Activated naive CD4-positive, alpha-beta T cell treated with anti-CD3 and anti-CD28 coated beads for 36 hours (primary cell): ENCODE measurements at regions not wholly inside any gene's neighbourhood (a gene's known extent, or its start where the extent isn't known, plus 50 kb on each side); places are given as distances from the start of the nearest gene placed in this dataset.
"Not testable (repeated sequence)": the region's sequence is repeated elsewhere in the genome, so short reads cannot be mapped to it uniquely, and the experiment has no call there.

Source experiments
- CTCF ChIA-PET: fragments of 350-600 bp; sonication (Branson Sonifier 250); formaldehyde crosslinking; loops from one replicate; lab custom pipeline; 2021; ENCODE audit warnings: antibody characterized with exemption; lab: Charles Lee
- DNase-seq: peaks from one replicate; pipeline ENCODE4 v3.0.0-alpha.2; 2020
- H3K27ac Mint-ChIP-seq: one replicate; pipeline ENCODE4 v1.8.0; 2021; ENCODE audit warnings: mild to moderate bottlenecking, mixed read lengths
- H3K27me3 Mint-ChIP-seq: one replicate; pipeline ENCODE4 v1.8.0; 2021; ENCODE audit warnings: low read depth, mixed read lengths
- H3K36me3 Mint-ChIP-seq: one replicate; pipeline ENCODE4 v1.8.0; 2021; ENCODE audit warnings: low read depth, mixed read lengths
- H3K4me1 Mint-ChIP-seq: one replicate; pipeline ENCODE4 v1.8.0; 2021; ENCODE audit warnings: low read depth, mixed read lengths
- H3K4me3 Mint-ChIP-seq: one replicate; pipeline ENCODE4 v1.8.0; 2021; ENCODE audit warnings: mild to moderate bottlenecking, moderate library complexity, mixed read lengths
- H3K9me3 Mint-ChIP-seq: one replicate; pipeline ENCODE4 v1.8.0; 2021; ENCODE audit warnings: mixed read lengths
- intact Hi-C: fragments of 100-400 bp; cut with micrococcal nuclease; formaldehyde crosslinking; loops from one replicate; pipeline ENCODE4 v1.15.1; 2023

DNA sequence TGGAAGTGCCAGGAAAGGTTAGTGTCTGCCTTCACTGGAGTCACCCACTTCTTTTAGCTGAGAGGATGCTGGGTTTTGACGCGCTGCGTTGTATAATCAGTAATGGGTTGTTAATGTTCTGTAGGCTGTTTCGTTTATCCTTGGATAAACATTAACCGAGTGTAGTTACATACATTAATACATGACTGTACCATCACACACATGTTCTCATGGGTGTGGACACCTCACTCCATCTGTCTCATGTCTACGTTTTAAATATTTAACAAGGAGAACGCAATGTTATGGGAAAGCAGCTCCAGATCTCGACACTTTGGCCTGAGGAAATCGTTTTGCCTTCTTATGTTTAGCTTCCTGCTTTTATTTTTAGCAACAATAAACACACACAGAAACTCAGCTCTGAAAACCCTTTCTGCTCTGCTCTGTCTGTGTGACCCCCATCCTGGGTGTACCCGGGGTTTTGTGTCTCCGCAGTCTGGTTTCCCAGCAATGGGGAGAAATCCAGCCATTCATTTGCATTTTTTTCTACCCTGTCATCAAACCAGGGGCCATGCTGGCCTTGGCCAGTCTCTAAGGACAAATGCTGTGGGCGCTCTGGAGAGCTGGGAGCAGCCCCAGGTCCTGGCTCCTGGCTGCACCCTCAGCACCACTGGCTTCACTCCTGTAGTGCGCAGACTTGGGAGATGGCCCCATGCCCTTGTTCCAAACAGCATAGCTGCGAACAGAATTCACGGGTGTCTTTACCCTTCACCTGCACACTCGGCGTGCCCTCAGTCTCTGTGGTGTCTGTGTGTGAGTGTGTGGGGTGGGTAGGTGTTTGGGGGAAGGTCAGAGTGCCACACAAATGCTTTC is 110.8 kb downstream of the ERMARD start:
- H3K27ac Mint-ChIP-seq, result no peak overlapping the region
- no peak for DNase-seq
- peaks cover 23% of the 10 kb centered on the region for H3K4me1 Mint-ChIP-seq
- no peak overlapping the region for H3K4me3 Mint-ChIP-seq
- H3K27me3 Mint-ChIP-seq, result no peaks in the 10 kb centered on the region
- H3K9me3 Mint-ChIP-seq, result peaks cover 9% of the 10 kb centered on the region
- no peaks in the 10 kb centered on the region for H3K36me3 Mint-ChIP-seq
- CTCF ChIA-PET, result interaction anchor here (1.3 kb wide), 1 partner anchor 31 kb away, joined by 3 read pairs; no protein-coding TSS in a partner anchor
- intact Hi-C loops, result no loop called here

- no peaks in the 10 kb centered on the region for H3K36me3 Mint-ChIP-seq
- peaks cover 10% of the 10 kb centered on the region for H3K9me3 Mint-ChIP-seq
- no peak overlapping the region for H3K27ac Mint-ChIP-seq
- CTCF ChIA-PET, result interaction anchor here (1.3 kb wide), 1 partner anchor 30 kb away, joined by 3 read pairs; no protein-coding TSS in a partner anchor
- H3K4me1 Mint-ChIP-seq, result peaks cover 23% of the 10 kb centered on the region
- no peak for DNase-seq
- H3K4me3 Mint-ChIP-seq, result no peak overlapping the region
- no peaks in the 10 kb centered on the region for H3K27me3 Mint-ChIP-seq
- intact Hi-C loops, result no loop called here
Observed at GRCh38 chr6:169861431-169862042, 110.1 kb downstream of the ERMARD start.

DNA sequence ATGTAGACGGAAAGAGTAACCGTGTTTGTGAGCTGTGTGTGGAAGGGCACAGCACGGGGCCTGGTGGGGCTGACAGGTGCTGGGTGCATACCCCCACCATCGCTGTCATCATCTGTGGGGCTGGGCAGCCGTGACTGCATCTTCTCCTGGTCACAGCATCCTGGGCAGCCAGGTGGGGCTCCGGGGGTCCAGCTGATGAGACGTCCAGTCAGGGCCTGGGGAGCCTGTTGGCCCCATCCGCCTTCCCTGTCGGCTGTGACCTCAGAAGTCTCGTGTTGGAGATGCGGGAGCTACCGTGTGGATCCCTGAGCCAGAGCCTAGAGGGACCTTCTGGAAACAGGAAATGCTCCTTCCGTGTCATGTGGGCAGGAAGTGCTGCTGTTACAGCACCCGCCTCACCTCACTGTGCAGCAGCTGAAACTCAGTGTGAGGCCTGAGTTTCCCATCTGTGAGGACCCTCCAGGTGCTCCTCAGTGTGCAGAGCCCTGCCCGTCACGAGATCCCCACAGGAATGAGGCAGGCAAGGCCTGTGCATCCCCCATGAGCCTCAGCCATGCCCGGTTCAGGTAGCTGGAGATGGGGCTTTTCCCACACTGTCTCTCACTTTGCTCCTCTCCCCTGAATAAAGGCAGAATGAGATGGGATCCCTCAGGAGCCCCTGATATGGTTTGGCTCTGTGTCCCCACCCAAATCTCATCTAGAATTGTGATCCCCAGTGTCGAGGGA is 108.7 kb downstream of the ERMARD start:
- no peak overlapping the region for H3K4me3 Mint-ChIP-seq
- no peaks in the 10 kb centered on the region for H3K27me3 Mint-ChIP-seq
- peak; percentile 18 for DNase-seq
- H3K27ac Mint-ChIP-seq, result no peak overlapping the region
- intact Hi-C loops, result no loop called here
- CTCF ChIA-PET, result interaction anchor here (1.8 kb wide), 1 partner anchor 28 kb away, joined by 6 read pairs; no protein-coding TSS in a partner anchor
- peaks cover 10% of the 10 kb centered on the region for H3K9me3 Mint-ChIP-seq
- no peaks in the 10 kb centered on the region for H3K36me3 Mint-ChIP-seq
- peaks cover 23% of the 10 kb centered on the region for H3K4me1 Mint-ChIP-seq

DNA sequence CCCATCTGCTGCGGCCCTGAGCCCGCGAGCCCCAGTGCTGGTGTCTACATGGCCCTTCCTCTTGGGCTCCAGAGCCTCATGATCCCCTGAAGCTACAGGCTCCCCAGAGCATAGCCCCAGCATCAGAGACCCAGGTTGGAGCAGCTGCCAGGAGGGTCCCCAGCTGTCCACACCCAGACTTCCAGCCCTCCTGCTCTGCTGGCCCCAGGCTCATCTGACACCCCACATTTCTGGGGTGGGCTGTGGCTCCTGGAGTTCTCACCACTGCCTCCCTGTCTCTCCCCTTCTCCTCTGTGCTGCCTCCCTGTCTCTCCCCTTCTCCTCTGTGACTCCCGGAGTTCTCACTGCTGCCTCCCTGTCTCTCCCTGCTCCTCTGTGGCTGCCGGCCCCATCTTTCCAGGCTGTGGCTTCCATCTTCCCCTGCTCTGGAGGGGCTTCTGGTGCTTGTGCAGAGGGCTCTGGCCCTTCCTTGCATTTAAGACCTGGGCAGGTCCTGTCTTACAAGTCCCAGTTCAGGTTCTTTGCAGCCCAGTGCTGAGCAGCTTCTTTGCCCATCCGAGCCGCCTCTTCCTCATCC is 108.1 kb downstream of the ERMARD start:
- H3K27me3 Mint-ChIP-seq, result no peaks in the 10 kb centered on the region
- DNase-seq, result no peak
- intact Hi-C loops, result no loop called here
- peaks cover 10% of the 10 kb centered on the region for H3K9me3 Mint-ChIP-seq
- no peaks in the 10 kb centered on the region for H3K36me3 Mint-ChIP-seq
- H3K4me1 Mint-ChIP-seq, result peaks cover 19% of the 10 kb centered on the region
- H3K4me3 Mint-ChIP-seq, result no peak overlapping the region
- CTCF ChIA-PET, result interaction anchor here (1.8 kb wide), 1 partner anchor 28 kb away, joined by 6 read pairs; no protein-coding TSS in a partner anchor
- no peak overlapping the region for H3K27ac Mint-ChIP-seq

DNA sequence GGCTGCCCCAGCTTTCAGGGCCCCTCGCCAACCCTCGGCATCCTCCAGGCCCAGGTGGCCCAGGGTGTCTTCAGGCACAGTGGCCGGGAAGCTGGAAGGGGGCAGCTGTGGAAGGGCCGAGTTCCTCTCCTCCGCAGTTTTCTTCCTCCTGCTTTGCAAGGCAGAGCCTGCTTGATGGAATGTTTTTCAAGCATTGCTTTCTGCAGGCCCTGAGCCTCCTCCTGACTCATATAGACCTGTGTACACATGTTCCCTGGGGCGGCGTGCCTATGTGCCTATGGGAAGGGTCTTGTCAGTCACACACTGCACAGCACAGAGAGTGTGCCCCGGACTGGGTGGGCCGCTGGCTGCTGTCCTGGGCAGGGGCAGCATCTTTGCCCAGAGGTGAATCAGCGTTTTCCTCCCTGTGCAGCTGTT is 107.5 kb downstream of the ERMARD start:
- intact Hi-C loops, result no loop called here
- Mint-ChIP-seq H3K4me1 (peaks cover 19% of the 10 kb centered on the region), H3K27me3 (no peaks in the 10 kb centered on the region), H3K27ac (no peak overlapping the region), H3K4me3 (no peak overlapping the region), H3K36me3 (no peaks in the 10 kb centered on the region), H3K9me3 (peaks cover 10% of the 10 kb centered on the region)
- CTCF ChIA-PET, result interaction anchor here (1.8 kb wide), 1 partner anchor 27 kb away, joined by 6 read pairs; no protein-coding TSS in a partner anchor
- DNase-seq, result no peak

- CTCF ChIA-PET, result interaction anchor here (0.7 to 0.8 kb wide), 2 partner anchors 8 to 55 kb away, joined by 3 read pairs; no protein-coding TSS in a partner anchor
- Mint-ChIP-seq H3K27me3 (no peaks in the 10 kb centered on the region), H3K4me1 (peaks cover 19% of the 10 kb centered on the region), H3K9me3 (peaks cover 7% of the 10 kb centered on the region), H3K27ac (no peak overlapping the region), H3K4me3 (no peak overlapping the region), H3K36me3 (no peaks in the 10 kb centered on the region)
- intact Hi-C loops, result no loop called here
- DNase-seq, result no peak
Observed at GRCh38 chr6:169858293-169858934, 107.0 kb downstream of the ERMARD start.

DNA sequence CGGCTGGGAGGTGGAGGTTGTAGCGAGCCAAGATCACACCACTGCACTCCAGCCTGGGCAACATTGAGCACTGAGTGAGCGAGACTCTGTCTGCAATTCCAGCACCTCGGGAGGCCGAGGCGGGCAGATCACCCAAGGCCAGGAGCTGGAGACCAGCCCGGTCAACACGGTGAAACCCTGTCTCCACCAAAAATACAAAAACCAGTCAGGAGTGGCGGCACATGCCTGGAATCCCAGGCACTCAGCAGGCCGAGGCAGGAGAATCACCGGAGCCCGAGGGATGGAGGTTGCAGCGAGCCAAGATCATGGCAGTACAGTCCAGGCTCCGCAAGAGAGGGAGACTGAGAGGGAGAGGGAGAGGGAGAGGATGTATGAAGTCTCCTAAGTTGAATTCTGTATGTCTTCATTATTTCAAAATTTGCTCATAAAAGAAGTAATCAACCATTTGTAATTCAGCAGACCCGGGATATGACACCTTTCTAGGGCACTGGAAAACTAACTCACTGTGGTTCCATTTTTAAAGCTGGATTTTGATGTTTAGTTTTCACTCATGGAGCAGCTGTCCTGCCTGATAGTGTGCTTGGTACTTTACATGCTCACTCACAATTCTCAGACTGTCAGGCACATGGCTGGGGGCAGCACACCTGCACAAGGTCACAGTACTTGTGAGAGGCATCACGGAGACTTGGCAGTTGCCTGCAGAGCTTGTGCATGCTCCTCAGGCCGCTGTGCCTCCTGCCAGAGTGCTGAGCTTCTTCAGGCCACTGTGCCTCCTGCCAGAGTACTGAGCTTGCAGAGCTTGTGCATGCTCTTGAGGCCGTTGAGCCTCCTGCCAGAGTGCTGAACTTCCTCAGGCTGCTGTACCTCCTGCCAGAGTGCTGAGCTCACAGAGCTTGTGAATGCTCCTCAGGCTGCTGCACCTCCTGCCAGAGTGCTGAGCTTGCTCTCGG is 106.2 kb downstream of the ERMARD start:
- no peaks in the 10 kb centered on the region for H3K27me3 Mint-ChIP-seq

GRCh38 chr6:169856442-169857342 is 105.3 kb downstream of the ERMARD start:
- H3K36me3 Mint-ChIP-seq, H3K9me3 Mint-ChIP-seq, H3K27me3 Mint-ChIP-seq, H3K4me3 Mint-ChIP-seq, H3K27ac Mint-ChIP-seq, DNase-seq, CTCF ChIA-PET, intact Hi-C loops: not testable (repeated sequence)
- H3K4me1 Mint-ChIP-seq, result peaks cover 13% of the 10 kb centered on the region

More for the DNA sequence above, 106.2 kb downstream of the ERMARD start:
- H3K9me3 Mint-ChIP-seq, result peaks cover 7% of the 10 kb centered on the region
- CTCF ChIA-PET, result interaction anchor here (0.7 to 0.8 kb wide), 2 partner anchors 9 to 54 kb away, joined by 3 read pairs; no protein-coding TSS in a partner anchor
- intact Hi-C loops, result no loop called here
- no peak overlapping the region for H3K4me3 Mint-ChIP-seq
- no peak for DNase-seq
- H3K27ac Mint-ChIP-seq, result no peak overlapping the region
- H3K4me1 Mint-ChIP-seq, result peaks cover 19% of the 10 kb centered on the region
- H3K36me3 Mint-ChIP-seq, result no peaks in the 10 kb centered on the region

GRCh38 chr6:169854813-169855212 is 103.4 kb downstream of the ERMARD start:
- Mint-ChIP-seq H3K4me3 (no peak overlapping the region), H3K4me1 (no peaks in the 10 kb centered on the region), H3K36me3 (no peaks in the 10 kb centered on the region), H3K27me3 (no peaks in the 10 kb centered on the region), H3K27ac (no peak overlapping the region), H3K9me3 (peaks cover 7% of the 10 kb centered on the region)
- intact Hi-C loops, result no loop called here
- no peak for DNase-seq
- CTCF ChIA-PET, result no interaction called here

DNA sequence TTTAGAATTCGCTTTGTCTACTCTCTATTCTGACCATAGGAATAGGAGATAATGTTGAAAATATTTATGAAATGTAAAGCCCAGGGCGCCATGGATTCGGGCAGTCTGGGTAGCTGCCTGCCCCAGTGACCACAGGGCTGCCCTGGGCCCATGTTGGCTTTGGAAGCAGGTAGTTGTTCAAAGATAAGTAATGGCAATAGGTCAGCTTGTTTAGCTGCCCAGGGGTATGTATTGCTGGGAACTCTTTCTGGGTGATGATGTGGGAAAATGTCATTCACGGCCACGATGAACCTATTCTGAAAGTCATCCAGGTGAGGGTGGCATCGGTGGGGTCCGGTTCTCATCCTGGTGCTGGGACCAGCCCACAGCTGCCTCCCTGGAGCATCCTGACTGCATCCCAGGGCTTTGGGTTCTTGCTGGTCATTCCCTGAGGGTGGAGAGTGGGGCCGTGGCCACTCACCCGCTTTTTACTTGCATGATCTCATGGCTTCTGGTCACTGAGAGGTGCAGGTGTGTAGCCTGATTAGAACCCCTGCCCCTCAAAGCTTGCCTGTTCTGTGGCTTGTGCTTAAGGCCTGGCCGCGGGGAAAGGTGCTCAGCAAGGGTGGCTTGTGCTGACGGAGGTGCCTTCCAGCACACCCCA is 102.8 kb downstream of the ERMARD start:
- Mint-ChIP-seq H3K27me3 (no peaks in the 10 kb centered on the region), H3K27ac (no peak overlapping the region), H3K9me3 (peaks cover 7% of the 10 kb centered on the region), H3K36me3 (no peaks in the 10 kb centered on the region), H3K4me3 (no peak overlapping the region), H3K4me1 (no peaks in the 10 kb centered on the region)
- CTCF ChIA-PET, result no interaction called here
- DNase-seq, result no peak
- intact Hi-C loops, result no loop called here
